G401 (cell line): ENCODE measurements at regions not wholly inside any gene's neighbourhood (a gene's known extent, or its start where the extent isn't known, plus 50 kb on each side); places are given as distances from the start of the nearest gene placed in this dataset.
A peak's percentile ranks its signal among the peaks of the same experiment; 100 is the strongest.
"Not testable (repeated sequence)": the region's sequence is repeated elsewhere in the genome, so short reads cannot be mapped to it uniquely, and the experiment has no call there.

Source experiments
- DNase-seq: peaks from one replicate; pipeline ENCODE4 v3.0.0-alpha.2; 2015; ENCODE audit warnings: low spot score
- in situ Hi-C: cut with HindIII; loops from 2 replicates; pipeline ENCODE4 v1.10.0; 2016; ENCODE audit warnings: low sequenced_read_pairs, mixed read lengths

- DNase-seq, result peak; percentile 53
- in situ Hi-C loops, result no loop called here
Observed at GRCh38 chr17:54172096-54172984, 349.6 kb downstream of the KIF2B start.

- in situ Hi-C loops, result no loop called here
- no peak for DNase-seq
Observed at GRCh38 chr17:54172985-54173316, 350.2 kb downstream of the KIF2B start.

- in situ Hi-C loops, result no loop called here
- no peak for DNase-seq
Observed at GRCh38 chr17:54177606-54178308, 355.0 kb downstream of the KIF2B start.

- in situ Hi-C loops, result no loop called here
- DNase-seq, result no peak
Observed at GRCh38 chr17:54180950-54181349, 358.2 kb downstream of the KIF2B start.

GRCh38 chr17:54191261-54191660, 368.5 kb downstream of the KIF2B start:
- in situ Hi-C loops, result no loop called here

GRCh38 chr17:54194268-54194667, 371.5 kb downstream of the KIF2B start:
- peak; percentile 2 for DNase-seq
- in situ Hi-C loops, result no loop called here

More at GRCh38 chr17:54191261-54191660, 368.5 kb downstream of the KIF2B start:
- no peak for DNase-seq

DNA sequence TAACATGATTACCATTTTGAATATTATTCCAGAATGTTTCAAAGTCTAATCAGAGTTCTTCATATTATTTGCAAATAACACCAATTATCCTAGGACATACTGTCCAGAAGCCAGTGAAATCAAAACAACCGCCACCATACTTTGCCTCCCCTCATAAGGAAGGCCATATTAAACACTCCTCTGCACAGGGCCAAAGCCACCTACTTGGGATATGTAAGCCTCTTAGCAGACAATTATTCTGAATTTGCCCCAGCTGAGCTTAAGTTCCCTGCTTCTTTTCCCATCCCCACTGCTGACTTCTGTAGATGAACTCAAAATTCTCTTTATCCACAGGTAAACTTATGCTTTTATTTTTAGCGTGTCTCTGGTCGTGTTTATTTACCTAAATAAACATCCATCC, 374.0 kb downstream of the KIF2B start:
- in situ Hi-C loops, result no loop called here
- DNase-seq, result no peak

DNA sequence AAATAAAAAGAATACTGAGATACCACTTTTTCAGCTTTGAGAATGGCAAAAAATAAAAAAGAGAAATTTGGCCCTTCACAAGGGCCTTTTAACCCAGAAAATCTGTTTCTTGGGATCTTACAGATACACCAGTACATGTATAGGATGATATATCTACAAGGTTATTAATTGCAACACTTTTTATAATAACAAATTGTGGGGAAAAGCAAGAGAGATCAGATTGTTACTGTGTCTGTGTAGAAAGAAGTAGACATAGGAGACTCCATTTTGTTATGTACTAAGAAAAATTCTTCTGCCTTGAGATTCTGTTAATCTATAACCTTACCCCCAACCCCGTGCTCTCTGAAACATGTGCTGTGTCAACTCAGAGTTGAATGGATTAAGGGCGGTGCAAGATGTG, 378.7 kb downstream of the KIF2B start:
- in situ Hi-C loops, DNase-seq: not testable (repeated sequence)

DNA sequence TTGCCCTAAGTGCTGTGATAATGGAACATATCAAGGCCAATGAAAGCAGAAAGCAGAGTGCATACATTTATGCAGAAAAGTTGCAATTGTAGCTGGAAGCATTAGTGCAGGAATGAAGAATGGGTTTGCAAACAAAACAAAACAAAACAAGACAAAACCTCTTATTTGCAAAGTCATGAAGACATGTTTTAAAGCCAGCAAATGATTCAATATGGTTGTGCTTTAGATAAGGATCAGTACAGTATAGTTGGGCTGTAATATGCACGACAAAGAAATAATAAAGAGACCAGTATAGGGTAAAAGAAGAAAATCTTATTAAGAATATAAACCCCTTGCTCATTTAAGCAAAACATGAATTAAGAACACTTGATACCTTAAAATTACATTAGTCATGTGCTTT, 398.1 kb downstream of the KIF2B start:
- in situ Hi-C loops, result no loop called here
- no peak for DNase-seq

DNA sequence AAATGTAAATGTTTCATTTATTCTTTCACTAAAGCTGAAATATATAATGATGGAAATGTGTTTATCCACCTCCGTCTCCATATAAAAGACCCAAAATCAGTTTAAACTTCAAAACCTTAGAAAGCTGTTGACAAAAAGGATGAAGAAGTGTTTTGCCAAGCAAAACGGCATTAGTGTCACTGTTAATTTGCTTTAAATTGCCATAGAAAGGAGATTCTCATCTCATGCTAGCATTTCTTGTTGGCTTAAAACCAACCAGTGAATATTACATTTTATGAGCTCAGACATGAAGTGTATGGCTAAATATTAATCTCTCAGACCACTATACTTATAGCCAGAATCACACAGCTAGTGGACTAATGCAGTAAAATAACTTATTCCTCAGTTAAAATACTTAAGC, 398.8 kb downstream of the KIF2B start:
- in situ Hi-C loops, result no loop called here

GRCh38 chr17:54235571-54235970, 412.8 kb downstream of the KIF2B start:
- in situ Hi-C loops, result no loop called here
- DNase-seq, result no peak

More for the DNA sequence above, 398.8 kb downstream of the KIF2B start:
- DNase-seq, result no peak

DNA sequence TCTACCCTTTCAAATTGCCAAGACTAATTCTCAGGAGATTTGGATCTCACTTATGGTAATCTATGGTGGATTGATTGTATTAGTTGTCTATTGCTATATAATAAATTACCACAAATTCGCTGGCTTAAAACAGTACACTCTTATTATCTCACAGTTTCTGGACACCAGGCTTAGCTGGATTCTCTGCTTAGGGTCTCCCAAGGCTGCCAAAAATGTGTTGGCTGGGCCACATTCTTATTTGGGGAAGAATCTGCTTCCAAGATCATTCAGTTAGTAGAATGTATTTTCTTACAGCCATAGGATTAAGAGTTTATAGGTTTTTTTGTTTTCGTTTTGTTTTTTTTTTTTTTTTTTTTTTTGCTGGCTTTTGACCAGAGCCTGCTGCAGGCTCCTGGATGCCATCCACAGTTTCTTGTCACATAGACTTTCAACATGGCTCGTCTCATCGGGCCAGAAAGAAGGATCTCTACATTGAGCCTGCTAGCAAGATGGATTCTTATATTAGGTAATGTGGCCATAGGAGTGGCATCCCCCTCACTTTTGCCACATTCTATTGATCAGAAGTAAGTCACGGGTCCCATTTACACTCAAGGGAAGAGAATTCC, 415.3 kb downstream of the KIF2B start:
- no peak for DNase-seq
- in situ Hi-C loops, result no loop called here

- DNase-seq, result no peak
- in situ Hi-C loops, result no loop called here
Observed at GRCh38 chr17:54239291-54239690, 416.6 kb downstream of the KIF2B start.

GRCh38 chr17:54255696-54256095, 433.0 kb downstream of the KIF2B start:
- in situ Hi-C loops, result no loop called here
- no peak for DNase-seq

DNA sequence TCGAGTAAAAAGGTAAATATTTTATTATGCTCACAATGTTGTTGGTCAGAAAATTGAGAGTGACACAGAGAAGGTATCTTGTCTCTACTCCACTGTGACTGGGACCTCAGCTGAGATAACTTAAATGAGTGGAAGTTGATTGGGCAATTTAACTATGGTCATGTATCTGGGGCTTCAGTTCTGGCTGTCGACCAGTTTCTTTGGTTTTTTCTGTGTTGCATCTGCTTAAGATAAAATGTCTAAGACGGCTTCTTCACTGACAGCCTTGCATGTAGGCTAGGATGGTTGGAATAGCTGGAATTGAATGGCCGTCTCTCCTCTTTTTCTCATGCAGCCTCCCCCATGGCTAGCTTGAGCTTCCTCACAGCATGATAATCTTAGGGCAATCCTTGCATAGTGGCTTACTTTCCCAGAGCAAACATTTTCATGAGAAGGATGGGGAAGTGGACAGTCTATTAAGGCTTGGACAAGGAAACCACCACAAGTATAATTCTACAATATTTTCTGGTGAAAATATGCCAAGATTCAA, 433.7 kb downstream of the KIF2B start:
- in situ Hi-C loops, result no loop called here
- no peak for DNase-seq

GRCh38 chr17:54257440-54257839, 434.7 kb downstream of the KIF2B start:
- in situ Hi-C loops, result no loop called here
- no peak for DNase-seq

- in situ Hi-C loops, result no loop called here
- DNase-seq, result no peak
Observed at GRCh38 chr17:54259476-54259875, 436.7 kb downstream of the KIF2B start.

DNA sequence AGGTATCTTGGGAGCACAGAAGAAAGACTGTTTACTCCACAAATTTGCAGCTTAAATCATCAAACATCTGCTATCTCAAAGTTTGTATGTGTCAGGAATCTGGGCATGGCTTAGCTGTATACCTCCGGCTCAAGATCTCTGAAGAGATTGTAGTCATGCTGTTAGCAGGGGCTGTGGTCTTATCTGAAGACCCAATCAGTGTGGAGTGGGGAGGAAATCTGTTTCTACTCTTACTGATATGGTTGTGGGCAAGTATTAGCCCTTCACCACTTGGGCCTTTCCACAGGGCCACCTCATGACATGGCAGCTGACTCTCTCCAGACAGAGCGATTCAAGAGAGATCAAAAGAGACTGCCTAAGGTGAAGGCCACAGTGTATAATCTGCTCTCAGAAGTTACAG, 438.7 kb downstream of the KIF2B start:
- no peak for DNase-seq
- in situ Hi-C loops, result no loop called here

- in situ Hi-C loops, result no loop called here
- DNase-seq, result no peak
Observed at GRCh38 chr17:54269881-54270280, 447.2 kb downstream of the KIF2B start.

DNA sequence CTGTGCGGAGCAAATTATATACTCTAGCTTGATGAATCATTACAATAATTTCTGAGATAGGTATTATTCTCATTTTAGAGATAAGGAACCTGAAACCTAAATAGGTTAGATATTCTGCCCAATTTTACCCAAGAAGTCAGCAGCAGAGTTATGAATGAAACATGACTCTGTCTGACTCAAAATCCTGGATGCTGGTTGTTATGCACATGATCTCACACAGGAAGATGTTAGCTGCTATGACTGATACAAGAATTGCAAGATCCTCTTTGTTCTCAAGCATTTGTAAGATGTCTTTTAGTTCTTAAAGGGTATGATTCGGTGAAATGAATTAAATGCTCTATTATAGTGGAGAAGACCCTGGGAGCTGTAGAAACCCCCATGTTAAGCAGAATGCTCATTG, 447.8 kb downstream of the KIF2B start:
- in situ Hi-C loops, result no loop called here

More for the DNA sequence above, 447.8 kb downstream of the KIF2B start:
- DNase-seq, result no peak
